ENCODE measurements at regions not wholly inside any gene's neighbourhood (a gene's known extent, or its start where the extent isn't known, plus 50 kb on each side); places are given as distances from the start of the nearest gene placed in this dataset.

DNA sequence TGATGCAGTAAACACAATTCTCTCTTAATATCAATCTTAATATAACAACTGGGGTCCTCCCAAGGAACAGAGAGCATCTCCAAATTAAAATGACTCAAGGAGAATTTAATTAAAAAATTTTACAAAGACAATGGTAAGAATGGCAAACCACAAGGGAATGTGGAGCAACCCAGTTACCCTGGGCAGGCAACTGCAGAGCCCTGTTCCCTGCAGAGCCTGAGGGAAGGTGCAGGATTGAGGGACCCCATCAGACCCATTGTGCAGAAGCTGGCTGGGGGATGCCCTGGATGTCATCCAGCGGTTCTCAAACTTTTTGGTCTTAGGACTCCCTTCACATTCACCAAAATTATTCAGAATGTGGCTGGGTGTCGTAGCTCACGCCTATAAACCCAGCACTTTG is 262.8 kb downstream of the FBXO15 start:
- no peak for DNase-seq
- intact Hi-C loops (cut with DNase I), result no loop called here
- no peak for ATAC-seq (ENCODE audit: poor library complexity)

DNA sequence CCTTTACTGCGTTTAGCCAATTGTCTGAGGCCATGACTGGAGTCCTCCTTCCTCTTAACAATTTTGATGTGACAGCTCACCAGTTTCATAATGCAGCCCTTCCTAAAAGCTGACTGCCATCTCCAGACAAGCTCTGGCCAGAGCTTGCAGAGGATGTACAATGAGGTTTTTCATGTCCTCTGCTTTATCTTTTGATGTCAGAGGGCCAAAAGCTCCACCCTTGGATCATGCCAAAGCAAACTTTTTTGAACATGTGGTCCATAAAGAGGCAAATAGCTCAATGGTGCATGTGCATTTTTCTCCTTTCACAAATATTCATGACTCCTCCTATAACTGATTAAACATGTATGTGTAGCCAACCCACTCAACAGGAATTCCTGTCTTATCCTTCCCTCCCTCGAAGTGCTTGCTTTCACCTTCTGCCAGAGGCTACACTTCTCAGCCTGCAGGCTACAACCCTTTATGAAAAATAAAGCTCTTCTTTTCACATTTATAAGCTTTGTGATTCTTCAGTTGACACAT is 266.2 kb downstream of the FBXO15 start:
- intact Hi-C loops (cut with DNase I), result no loop called here
- no peak for ATAC-seq (ENCODE audit: poor library complexity)
- DNase-seq, result no peak

GRCh38 chr18:73880387-73880786 is 267.2 kb downstream of the FBXO15 start:
- DNase-seq (no peak), ATAC-seq (ENCODE audit: poor library complexity) (no peak)
- intact Hi-C loops (cut with DNase I), result no loop called here

DNA sequence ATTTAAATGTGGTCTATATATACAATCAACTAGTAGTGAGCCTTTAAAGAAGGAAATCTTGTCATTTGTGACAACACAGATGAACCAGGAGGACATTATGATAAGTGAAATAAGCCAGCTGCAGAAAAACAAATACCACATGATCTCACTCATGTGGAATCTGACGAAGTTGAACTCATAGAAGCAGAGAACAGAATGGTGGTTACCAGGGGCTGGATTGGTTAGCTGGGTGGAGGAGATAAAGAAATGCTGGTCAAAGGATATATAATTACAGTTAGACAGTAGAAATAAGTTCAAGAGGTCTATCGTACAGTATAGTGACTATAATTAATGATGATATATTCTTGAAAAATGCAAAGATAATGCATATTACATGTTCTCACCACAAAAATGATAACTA is 267.9 kb downstream of the FBXO15 start:
- ATAC-seq (ENCODE audit: poor library complexity), result no peak
- no peak for DNase-seq
- intact Hi-C loops (cut with DNase I), result no loop called here

DNA sequence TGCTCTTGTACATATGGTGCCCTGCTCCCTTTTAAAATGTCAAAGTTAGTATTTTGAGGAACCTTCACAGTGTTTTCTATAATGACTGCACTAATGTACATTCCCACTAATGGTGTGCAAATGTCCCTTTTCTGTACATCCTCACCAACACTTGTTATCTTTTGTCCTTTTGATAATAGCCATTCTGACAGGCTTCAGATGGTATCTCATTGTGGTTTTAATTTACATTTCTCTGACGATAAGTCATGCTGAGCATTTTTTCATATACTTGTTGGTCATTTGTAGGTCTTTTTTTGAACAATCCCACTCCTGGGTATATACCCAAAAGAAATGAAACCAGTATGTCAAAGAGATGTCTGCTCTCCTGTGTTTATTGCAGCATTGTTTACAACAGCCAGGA is 268.3 kb downstream of the FBXO15 start:
- intact Hi-C loops (cut with DNase I), result no loop called here
- DNase-seq (no peak), ATAC-seq (ENCODE audit: poor library complexity) (no peak)

GRCh38 chr18:73869182-73869581 is 278.5 kb downstream of the FBXO15 start:
- intact Hi-C loops (cut with DNase I), result no loop called here
- ATAC-seq (ENCODE audit: poor library complexity) (no peak), DNase-seq (no peak)

DNA sequence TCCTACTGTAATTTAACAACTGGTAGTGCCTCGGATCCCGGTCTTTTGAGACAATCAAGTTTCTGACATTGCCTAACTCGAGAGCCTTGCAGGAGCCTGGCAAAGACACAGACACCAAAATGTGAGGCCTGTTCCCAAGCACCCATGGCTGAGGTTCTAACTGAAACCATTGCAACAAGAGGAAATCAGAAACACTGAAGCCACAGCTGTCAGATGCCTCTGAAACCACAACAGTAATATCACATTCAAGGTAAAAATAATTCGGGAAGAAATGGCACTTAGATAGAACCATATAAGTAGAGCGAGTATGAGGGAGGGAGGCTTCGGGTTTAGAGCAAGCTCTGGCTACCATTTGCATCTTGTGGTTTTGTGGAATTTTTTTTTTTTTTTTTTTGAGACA is 285.9 kb downstream of the FBXO15 start:
- intact Hi-C loops (cut with DNase I), result no loop called here
- ATAC-seq (ENCODE audit: poor library complexity) (no peak), DNase-seq (no peak)

DNA sequence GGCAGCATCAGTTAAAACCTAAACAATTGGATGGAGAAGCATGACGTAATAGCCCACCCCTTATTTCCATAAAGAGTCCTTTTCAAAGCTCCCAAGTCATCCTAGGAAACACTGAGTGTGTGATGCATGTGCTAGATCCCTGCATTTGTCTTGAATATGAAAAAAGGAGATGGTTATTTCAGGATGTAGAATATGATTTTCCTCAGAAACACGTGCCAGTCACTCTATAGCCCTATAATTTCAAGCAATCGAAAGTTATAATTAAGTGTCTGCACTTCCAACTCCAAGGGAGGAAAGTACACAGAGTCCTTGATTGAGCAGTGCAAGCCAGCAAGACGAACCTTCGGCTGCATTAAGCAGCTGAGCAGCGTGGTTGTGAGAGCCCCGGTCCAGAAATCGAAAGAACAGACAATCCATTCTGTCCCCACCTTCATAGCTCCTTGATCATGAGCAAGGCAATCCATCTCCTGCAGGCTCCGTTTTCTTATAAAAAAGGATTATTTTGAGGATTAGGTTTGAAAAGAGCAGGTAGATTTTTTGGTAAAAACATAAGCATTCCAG is 287.7 kb downstream of the FBXO15 start:
- no peak for ATAC-seq (ENCODE audit: poor library complexity)
- intact Hi-C loops (cut with DNase I), result no loop called here
- DNase-seq, result no peak

GRCh38 chr18:73852789-73853549 is 294.7 kb downstream of the FBXO15 start:
- intact Hi-C loops (cut with DNase I), result no loop called here
- ATAC-seq (ENCODE audit: poor library complexity) (no peak), DNase-seq (no peak)

DNA sequence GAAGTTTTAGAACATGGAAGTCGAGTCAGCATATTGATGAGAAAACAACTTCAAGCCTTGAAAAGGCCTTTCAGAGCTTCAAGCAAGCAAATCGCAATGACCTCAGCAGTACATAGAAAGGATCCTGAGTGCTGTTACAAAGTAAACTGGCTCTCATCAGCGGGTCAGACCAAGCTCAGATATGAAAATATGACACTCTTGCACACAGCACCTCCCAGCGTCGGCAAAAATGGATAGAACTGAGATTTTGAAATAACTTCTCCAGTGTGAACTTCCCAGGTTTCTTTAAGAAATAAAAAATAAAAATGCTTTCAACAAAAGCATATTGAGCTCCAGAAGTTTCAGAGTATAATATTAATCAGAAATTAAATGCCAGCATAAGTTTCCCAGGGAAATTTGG is 296.9 kb downstream of the FBXO15 start:
- ATAC-seq (ENCODE audit: poor library complexity), result no peak
- no peak for DNase-seq
- intact Hi-C loops (cut with DNase I), result no loop called here

GRCh38 chr18:73848656-73849055 is 299.0 kb downstream of the FBXO15 start:
- DNase-seq (no peak), ATAC-seq (ENCODE audit: poor library complexity) (no peak)
- intact Hi-C loops (cut with DNase I), result no loop called here

DNA sequence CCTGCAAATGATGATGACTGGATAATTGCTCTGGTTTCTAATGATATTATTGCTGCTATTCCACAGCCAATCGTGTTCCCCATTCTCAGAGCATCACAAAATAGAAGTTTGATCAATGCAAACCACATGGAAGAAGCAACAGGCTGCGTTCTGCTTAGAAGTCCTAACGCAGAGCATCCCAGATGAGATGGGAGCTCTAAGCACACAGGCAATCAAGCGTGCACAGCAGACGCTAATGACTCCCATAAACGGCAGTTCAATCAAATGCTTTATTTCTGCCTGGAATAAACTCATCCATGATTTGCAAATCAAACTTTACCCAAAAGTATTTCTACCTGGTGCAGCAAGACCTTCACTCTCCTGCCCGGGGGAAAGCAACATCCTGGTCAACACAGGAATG is 304.2 kb downstream of the FBXO15 start:
- ATAC-seq (ENCODE audit: poor library complexity), result no peak
- no peak for DNase-seq
- intact Hi-C loops (cut with DNase I), result loop anchor here (5.0 kb wide), 1 partner anchor 1081 kb away; no protein-coding TSS in a partner anchor

DNA sequence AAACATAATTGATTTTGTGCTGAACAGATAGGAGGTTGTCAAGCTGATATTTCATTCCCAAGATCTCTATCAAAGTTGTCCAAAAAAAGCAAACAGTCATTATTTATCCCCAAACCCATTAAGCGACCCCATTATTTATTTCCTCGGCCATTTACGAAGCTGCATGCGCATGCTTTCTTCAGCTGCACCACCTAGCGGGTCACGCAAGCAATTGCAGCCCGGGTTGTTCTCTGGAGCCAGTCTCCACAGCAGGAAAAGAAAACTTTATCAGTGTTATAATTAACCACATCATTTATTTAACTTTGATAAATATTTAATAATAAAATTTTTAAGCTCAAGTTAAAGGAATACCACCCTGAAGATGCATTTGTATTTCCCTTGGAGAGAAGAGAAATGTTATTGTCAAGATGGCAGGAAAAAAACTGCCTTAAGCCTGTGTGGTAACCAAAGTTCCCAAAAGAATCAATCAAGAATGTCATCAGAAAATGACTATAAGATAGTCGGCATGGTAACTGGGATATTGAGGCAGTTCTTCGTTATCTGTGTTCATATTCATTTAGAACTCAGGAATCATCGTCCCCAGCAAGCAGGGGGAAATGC is 304.7 kb downstream of the FBXO15 start:
- no peak for ATAC-seq (ENCODE audit: poor library complexity)
- DNase-seq, result peak; percentile 43
- intact Hi-C loops (cut with DNase I), result loop anchor here (5.0 kb wide), 1 partner anchor 1081 kb away; no protein-coding TSS in a partner anchor

DNA sequence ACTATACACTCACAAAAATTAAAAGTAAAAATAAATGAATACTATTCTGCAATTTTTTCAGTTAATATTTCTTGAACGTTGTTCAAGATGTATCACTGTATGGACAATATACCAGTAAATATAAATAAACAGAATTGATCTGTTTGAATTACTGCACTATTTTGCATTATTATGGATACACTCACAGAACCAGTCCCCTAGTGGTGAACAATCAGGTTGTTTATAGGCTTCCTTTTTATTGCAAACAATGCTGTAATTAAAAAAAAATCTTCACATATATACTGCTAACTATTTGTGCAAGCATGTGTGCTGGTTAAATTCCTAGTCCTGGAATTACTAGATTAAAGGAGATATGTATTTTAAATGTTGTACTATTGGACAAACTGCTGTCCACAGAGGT is 306.0 kb downstream of the FBXO15 start:
- ATAC-seq (ENCODE audit: poor library complexity), result no peak
- no peak for DNase-seq
- intact Hi-C loops (cut with DNase I), result loop anchor here (5.0 kb wide), 1 partner anchor 1079 kb away; no protein-coding TSS in a partner anchor

DNA sequence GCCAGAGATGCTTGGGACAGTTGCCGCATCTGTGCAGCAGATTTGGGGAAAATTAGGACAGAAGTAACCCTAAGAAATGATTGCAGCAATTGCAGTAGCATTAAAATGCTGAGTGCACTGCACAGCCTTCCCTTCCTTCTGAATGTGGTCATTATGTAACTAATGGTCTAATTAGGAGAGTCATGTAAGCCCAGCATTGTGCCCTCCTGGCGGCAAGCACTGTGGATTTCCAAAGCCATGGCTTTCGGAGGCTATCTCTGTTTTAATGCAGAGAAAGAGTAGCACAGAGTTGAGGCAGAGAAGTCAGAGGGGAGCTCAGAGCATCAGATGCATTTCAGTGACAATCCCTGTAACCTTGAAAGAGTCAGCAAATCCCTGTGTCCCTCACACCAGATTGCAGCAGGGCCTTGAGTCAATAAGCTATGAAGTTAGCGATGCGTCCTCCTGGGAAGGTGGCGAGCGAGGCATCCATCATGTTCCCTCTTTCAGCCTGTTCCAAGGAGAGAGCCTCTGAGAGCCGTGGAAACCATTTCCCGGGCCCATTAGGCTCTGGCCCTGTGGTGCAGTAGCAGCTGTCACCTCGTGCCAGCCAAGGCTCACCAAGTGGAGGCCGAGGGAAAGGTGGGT is 307.2 kb downstream of the FBXO15 start:
- intact Hi-C loops (cut with DNase I), result loop anchor here (5.0 kb wide), 1 partner anchor 1078 kb away; no protein-coding TSS in a partner anchor
- no peak for DNase-seq
- no peak for ATAC-seq (ENCODE audit: poor library complexity)

DNA sequence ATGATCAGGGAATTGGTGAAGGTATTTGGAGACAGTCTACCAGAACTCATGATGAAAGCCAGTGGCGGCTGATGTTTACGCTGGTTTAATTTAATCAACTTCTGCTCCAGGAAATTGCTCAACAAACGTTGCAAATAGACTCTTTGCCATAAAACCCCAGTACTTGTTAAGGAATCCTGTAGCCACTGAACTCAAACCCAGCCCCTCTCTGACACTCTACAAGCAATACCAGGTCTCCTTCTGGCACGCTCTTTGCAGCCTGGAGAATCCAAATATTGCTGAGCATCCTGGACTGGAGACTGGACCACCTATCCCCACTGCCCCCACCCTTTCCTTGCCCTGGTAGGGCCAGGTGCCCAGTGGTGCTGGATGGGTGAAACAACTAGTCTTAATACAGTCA is 308.2 kb downstream of the FBXO15 start:
- DNase-seq (no peak), ATAC-seq (ENCODE audit: poor library complexity) (no peak)
- intact Hi-C loops (cut with DNase I), result no loop called here

GRCh38 chr18:73838107-73838506 is 309.5 kb downstream of the FBXO15 start:
- ATAC-seq (ENCODE audit: poor library complexity) (no peak), DNase-seq (no peak)
- intact Hi-C loops (cut with DNase I), result no loop called here

DNA sequence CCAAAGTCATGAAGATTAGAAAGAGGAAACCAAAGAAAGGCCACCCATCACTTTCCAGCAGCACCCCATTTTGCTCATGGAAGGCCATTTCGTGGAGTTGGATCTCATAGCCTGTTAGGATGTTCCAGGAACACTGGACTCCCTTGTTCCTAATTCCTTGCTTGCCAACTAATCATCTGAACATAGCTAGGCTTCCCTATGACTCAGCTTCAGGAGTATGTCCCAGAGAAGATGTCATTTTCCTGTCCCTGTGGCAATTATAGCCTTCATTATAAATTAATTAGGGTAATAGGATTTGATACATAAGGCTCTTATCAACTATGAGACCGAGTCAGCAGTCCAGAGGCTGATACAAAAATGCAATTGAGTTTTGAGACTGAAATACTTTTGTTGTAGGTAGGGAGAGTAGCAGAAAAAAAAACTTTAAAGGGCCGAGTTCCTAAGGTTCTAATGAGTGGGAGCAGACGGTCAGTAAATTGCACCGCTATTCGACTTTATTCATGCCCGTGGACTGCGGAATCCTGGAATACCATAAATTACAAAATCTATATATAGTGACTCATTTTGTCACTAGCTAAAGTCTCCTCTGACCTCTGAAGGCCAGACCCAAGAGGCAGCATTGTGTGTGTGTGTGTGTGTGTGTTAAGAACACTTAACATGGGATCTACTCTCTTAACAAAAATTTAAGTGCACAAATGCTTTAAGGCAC is 311.8 kb downstream of the FBXO15 start:
- intact Hi-C loops (cut with DNase I), result no loop called here
- ATAC-seq (ENCODE audit: poor library complexity) (no peak), DNase-seq (no peak)

- DNase-seq (no peak), ATAC-seq (ENCODE audit: poor library complexity) (no peak)
- intact Hi-C loops (cut with DNase I), result no loop called here
Observed at GRCh38 chr18:73835039-73835438, 312.6 kb downstream of the FBXO15 start.

Measured in Right ventricle myocardium superior (tissue), 1 donor.